ENCODE measurements at regions not wholly inside any gene's neighbourhood (a gene's known extent, or its start where the extent isn't known, plus 50 kb on each side); places are given as distances from the start of the nearest gene placed in this dataset.

- H3K36me3 Mint-ChIP-seq: peaks cover 5% of the 10 kb centered on the region
- ChIA-PET CTCF (no interaction called here), POLR2A (no interaction called here)
- H3K27ac Mint-ChIP-seq: no peak overlapping the region
- ATAC-seq (no peak), DNase-seq (ENCODE audit: low spot score) (no peak)
- H3K9me3 Mint-ChIP-seq: peaks cover 10% of the 10 kb centered on the region
- TF ChIP-seq ZBTB43 (CRISPR knock-in tag; IDR thresholded peaks at IDR 0.05): no peak
- no peak for TF ChIP-seq FOXK1 (CRISPR knock-in tag; IDR thresholded peaks at IDR 0.05)
- TF ChIP-seq ZNF396 (CRISPR knock-in tag; IDR thresholded peaks at IDR 0.05; ENCODE audit: borderline replicate concordance): no peak
- TF ChIP-seq PREB (CRISPR knock-in tag; IDR thresholded peaks at IDR 0.05; ENCODE audit: borderline replicate concordance): no peak
- TF ChIP-seq NFE2L1 (CRISPR knock-in tag; IDR thresholded peaks at IDR 0.05): no peak
- TF ChIP-seq CTCF (IDR thresholded peaks at IDR 0.05): no peak
- no peak for TF ChIP-seq GRHL2 (CRISPR knock-in tag; IDR thresholded peaks at IDR 0.05; ENCODE audit: insufficient replicate concordance, severe bottlenecking)
- no peak for TF ChIP-seq RELA (CRISPR knock-in tag; IDR thresholded peaks at IDR 0.05; ENCODE audit: borderline replicate concordance)
- no peak for TF ChIP-seq STAT6 (CRISPR knock-in tag; conservative IDR thresholded peaks at IDR 0.05; ENCODE audit: low read depth)
- TF ChIP-seq HMGXB4 (CRISPR knock-in tag; IDR thresholded peaks at IDR 0.05): no peak
- TF ChIP-seq TP53 (CRISPR knock-in tag; IDR thresholded peaks at IDR 0.05): no peak
- no peak for TF ChIP-seq ZNF219 (CRISPR knock-in tag; IDR thresholded peaks at IDR 0.05; ENCODE audit: borderline replicate concordance)
- no peak for TF ChIP-seq TEAD1 (CRISPR knock-in tag; IDR thresholded peaks at IDR 0.05)
- TF ChIP-seq ERG (CRISPR knock-in tag; IDR thresholded peaks at IDR 0.05): no peak
- no peak for TF ChIP-seq ZNF317 (CRISPR knock-in tag; IDR thresholded peaks at IDR 0.05; ENCODE audit: borderline replicate concordance, low read depth)
- no peak overlapping the region for H3K4me3 Mint-ChIP-seq
- peaks cover 7% of the 10 kb centered on the region for H3K4me1 Mint-ChIP-seq
- no peaks in the 10 kb centered on the region; the same call in 1 of the 2 replicates for H3K27me3 Mint-ChIP-seq (ENCODE audit: low read depth)
Observed at GRCh38 chr6:11294228-11294627, 61.8 kb upstream of the NEDD9 start.

Measured in WTC11 (cell line).